Caco-2 (cell line): ENCODE measurements at regions not wholly inside any gene's neighbourhood (a gene's known extent, or its start where the extent isn't known, plus 50 kb on each side); places are given as distances from the start of the nearest gene placed in this dataset.

Source experiments
- BruUV-seq: library from RNA; stranded (reverse); fragments of 400-500 nt; replicated peaks from 2 replicates; lab custom pipeline; 2021; lab: Mats Ljungman, UMichigan
- CTCF ChIA-PET: fragments of 300-600 bp; sonication (Branson Sonifier 250); formaldehyde crosslinking; loops from one replicate; lab custom pipeline; 2022; ENCODE audit warnings: antibody characterized with exemption; lab: Charles Lee
- POLR2A ChIA-PET: fragments of 300-600 bp; sonication (Branson Sonifier 250); formaldehyde crosslinking; loops from one replicate; lab custom pipeline; 2022; ENCODE audit warnings: antibody characterized with exemption; lab: Charles Lee
- DNase-seq, 2 experiments: peaks; one replicate each; pipeline versions ENCODE4 v3.0.0 to v3.0.0-alpha.2; 2020 to 2022
- H3K27me3 ChIP-seq: replicated peaks from 2 replicates; pipeline ENCODE4 v1.6.0; 2011; ENCODE audit warnings: low read length; ENCODE audit not compliant: control insufficient read depth, insufficient read depth
- H3K36me3 ChIP-seq: 2 replicates; pipeline ENCODE4 v1.5.1; 2011; ENCODE audit warnings: low read length; ENCODE audit not compliant: control insufficient read depth, insufficient read depth
- H3K4me1 ChIP-seq: fragments of 250-450 bp; sonication (Bioruptor Pico); 2 replicates; pipeline ENCODE4 v1.5.1; 2020; ENCODE audit warnings: mild to moderate bottlenecking
- H3K4me3 ChIP-seq: 2 replicates; pipeline ENCODE4 v1.5.1; 2011; ENCODE audit warnings: low read depth, mild to moderate bottlenecking, control low read depth, low read length
- H3K9me3 ChIP-seq: fragments of 250-450 bp; sonication (Bioruptor Pico); 2 replicates; pipeline ENCODE4 v1.5.1; 2020; ENCODE audit warnings: mild to moderate bottlenecking, moderate library complexity
- H3K27ac Mint-ChIP-seq: one replicate; pipeline ENCODE4 v1.8.0; 2022; ENCODE audit warnings: mixed read lengths; ENCODE audit not compliant: unreplicated experiment
- H3K27me3 Mint-ChIP-seq: one replicate; pipeline ENCODE4 v1.8.0; 2022; ENCODE audit warnings: mixed read lengths; ENCODE audit not compliant: insufficient read depth, unreplicated experiment
- H3K36me3 Mint-ChIP-seq: one replicate; pipeline ENCODE4 v1.8.0; 2022; ENCODE audit warnings: mild to moderate bottlenecking, mixed read lengths; ENCODE audit not compliant: insufficient read depth, unreplicated experiment
- H3K4me1 Mint-ChIP-seq: one replicate; pipeline ENCODE4 v1.8.0; 2022; ENCODE audit warnings: low read depth, mixed read lengths; ENCODE audit not compliant: unreplicated experiment
- H3K4me3 Mint-ChIP-seq: one replicate; pipeline ENCODE4 v1.8.0; 2022; ENCODE audit warnings: mild to moderate bottlenecking, moderate library complexity, mixed read lengths; ENCODE audit not compliant: unreplicated experiment
- H3K9me3 Mint-ChIP-seq: one replicate; pipeline ENCODE4 v1.8.0; 2022; ENCODE audit warnings: mixed read lengths; ENCODE audit not compliant: unreplicated experiment
- CTCF ChIP-seq, 2 experiments: fragments of 200-600 bp in 1 of 2; IDR thresholded peaks; 1 replicate in 1 of 2; 2 replicates in 1 of 2; pipeline versions ENCODE4 v1.5.1 to v1.8.0; 2011 to 2022; ENCODE audit warnings: antibody characterized with exemption in 1 of 2, control low read depth in 1 of 2, inconsistent platforms in 1 of 2, low read depth in 1 of 2, low read length in 1 of 2, mild to moderate bottlenecking in 1 of 2, moderate library complexity in 1 of 2; ENCODE audit not compliant: insufficient read depth in 1 of 2, severe bottlenecking in 1 of 2, unreplicated experiment in 1 of 2
- intact Hi-C: fragments of 100-400 bp; cut with micrococcal nuclease; formaldehyde crosslinking; loops from one replicate; pipeline ENCODE4 v1.10.0; 2022; ENCODE audit not compliant: unreplicated experiment

DNA sequence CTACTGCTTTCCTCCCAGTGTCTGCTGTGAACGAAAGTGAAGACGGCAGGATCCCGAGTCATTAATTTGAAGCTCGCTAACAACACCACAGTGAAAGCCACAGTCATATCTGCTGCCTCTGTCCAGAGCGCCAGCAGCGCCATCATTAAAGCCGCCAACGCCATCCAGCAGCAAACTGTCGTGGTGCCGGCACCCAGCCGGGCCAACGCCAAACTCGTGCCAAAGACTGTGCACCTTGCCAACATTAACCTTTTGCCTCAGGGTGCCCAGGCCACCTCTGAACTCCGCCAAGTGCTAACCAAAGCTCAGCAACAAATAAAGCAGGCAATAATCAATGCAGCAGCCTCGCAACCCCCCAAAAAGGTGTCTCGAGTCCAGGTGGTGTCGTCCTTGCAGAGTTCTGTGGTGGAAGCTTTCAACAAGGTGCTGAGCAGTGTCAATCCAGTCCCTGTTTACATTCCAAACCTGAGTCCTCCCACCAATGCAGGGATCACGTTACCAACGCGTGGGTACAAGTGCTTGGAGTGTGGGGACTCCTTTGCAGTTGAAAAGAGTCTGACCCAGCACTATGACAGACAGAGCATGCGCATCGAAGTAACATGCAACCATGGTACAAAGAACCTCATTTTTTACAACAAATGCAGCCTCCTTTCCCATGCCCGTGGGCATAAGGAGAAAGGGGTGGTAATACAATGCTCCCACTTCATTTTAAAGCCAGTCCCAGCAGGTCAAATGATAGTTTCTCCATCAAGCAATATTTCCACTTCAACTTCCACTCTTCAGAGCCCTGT, 94.8 kb upstream of the KCNMA1 start:
- no peaks in the 10 kb centered on the region for H3K4me1 Mint-ChIP-seq
- H3K4me3 Mint-ChIP-seq, result no peak overlapping the region
- no peaks in the 10 kb centered on the region for H3K36me3 ChIP-seq
- H3K4me1 ChIP-seq, result no peaks in the 10 kb centered on the region
- H3K9me3 ChIP-seq, result peaks cover 6% of the 10 kb centered on the region; the same call in 1 of the 2 replicates
- H3K4me3 ChIP-seq, result no peak overlapping the region
- no peaks in the 10 kb centered on the region for H3K27me3 Mint-ChIP-seq
- no peak for DNase-seq
- H3K36me3 Mint-ChIP-seq, result no peaks in the 10 kb centered on the region
- TF ChIP-seq CTCF (IDR thresholded peaks at IDR 0.05; ENCODE audit: insufficient read depth in 1 of 2, low read depth in 1 of 2, low read length in 1 of 2, severe bottlenecking in 1 of 2, unreplicated experiment in 1 of 2), result no peak
- no TSS peak for BruUV-seq
- H3K27ac Mint-ChIP-seq, result no peak overlapping the region
- no peaks in the 10 kb centered on the region for H3K27me3 ChIP-seq
- H3K9me3 Mint-ChIP-seq, result no peaks in the 10 kb centered on the region
- POLR2A ChIA-PET, result no interaction called here
- intact Hi-C loops, result no loop called here
- CTCF ChIA-PET, result no interaction called here

- no peak overlapping the region for H3K4me3 ChIP-seq
- H3K27me3 ChIP-seq, result no peaks in the 10 kb centered on the region
- no peak for DNase-seq
- Mint-ChIP-seq H3K36me3 (no peaks in the 10 kb centered on the region), H3K4me1 (peaks cover 19% of the 10 kb centered on the region), H3K27ac (no peak overlapping the region), H3K27me3 (no peaks in the 10 kb centered on the region), H3K9me3 (no peaks in the 10 kb centered on the region), H3K4me3 (no peak overlapping the region)
- ChIA-PET POLR2A (no interaction called here), CTCF (no interaction called here)
- BruUV-seq, result no TSS peak
- no peaks in the 10 kb centered on the region for H3K36me3 ChIP-seq
- no peak for TF ChIP-seq CTCF (IDR thresholded peaks at IDR 0.05; ENCODE audit: insufficient read depth in 1 of 2, low read depth in 1 of 2, low read length in 1 of 2, severe bottlenecking in 1 of 2, unreplicated experiment in 1 of 2)
- peaks cover 28% of the 10 kb centered on the region for H3K4me1 ChIP-seq
- no peaks in the 10 kb centered on the region for H3K9me3 ChIP-seq
- intact Hi-C loops, result no loop called here
These were observed 89.9 kb upstream of the KCNMA1 start for GRCh38 chr10:77727481-77727880.

DNA sequence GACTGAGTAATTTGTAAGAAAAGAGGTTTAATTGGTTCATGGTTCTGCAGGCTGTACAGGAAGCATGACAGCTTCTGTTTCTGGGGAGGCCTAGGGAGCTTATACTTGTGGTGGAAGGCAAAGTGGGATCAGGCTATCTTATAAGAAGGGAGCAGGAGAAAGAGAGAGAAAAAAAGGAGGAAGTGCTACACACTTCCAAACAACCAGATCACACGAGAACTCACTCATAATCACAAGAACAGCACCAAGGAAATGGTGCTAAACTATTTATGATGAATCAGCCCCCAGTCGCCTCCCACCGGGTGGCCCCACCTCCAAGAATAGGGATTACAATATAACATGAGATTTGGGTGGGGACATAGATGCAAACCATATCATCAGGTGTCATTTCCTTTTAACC, 89.1 kb upstream of the KCNMA1 start:
- Histone ChIP-seq H3K9me3 (no peaks in the 10 kb centered on the region), H3K27me3 (no peaks in the 10 kb centered on the region), H3K36me3 (no peaks in the 10 kb centered on the region), H3K4me1 (peaks cover 29% of the 10 kb centered on the region), H3K4me3 (no peak overlapping the region)
- ChIA-PET POLR2A (no interaction called here), CTCF (no interaction called here)
- no peaks in the 10 kb centered on the region for H3K9me3 Mint-ChIP-seq
- TF ChIP-seq CTCF (IDR thresholded peaks at IDR 0.05; ENCODE audit: insufficient read depth in 1 of 2, low read depth in 1 of 2, low read length in 1 of 2, severe bottlenecking in 1 of 2, unreplicated experiment in 1 of 2), result no peak
- no TSS peak for BruUV-seq
- no peaks in the 10 kb centered on the region for H3K36me3 Mint-ChIP-seq
- H3K4me1 Mint-ChIP-seq, result peaks cover 20% of the 10 kb centered on the region
- no peak for DNase-seq
- no peak overlapping the region for H3K4me3 Mint-ChIP-seq
- H3K27ac Mint-ChIP-seq, result no peak overlapping the region
- no peaks in the 10 kb centered on the region for H3K27me3 Mint-ChIP-seq
- intact Hi-C loops, result no loop called here
